Inferior parietal cortex (tissue), 1 donor: ENCODE measurements at regions not wholly inside any gene's neighbourhood (a gene's known extent, or its start where the extent isn't known, plus 50 kb on each side); places are given as distances from the start of the nearest gene placed in this dataset.
"Not testable (repeated sequence)": the region's sequence is repeated elsewhere in the genome, so short reads cannot be mapped to it uniquely, and the experiment has no call there.

Experiments
- DNase-seq: peaks from one replicate; pipeline ENCODE4 v3.0.0-alpha.2; 2016; ENCODE audit errors: extremely low spot score

DNA sequence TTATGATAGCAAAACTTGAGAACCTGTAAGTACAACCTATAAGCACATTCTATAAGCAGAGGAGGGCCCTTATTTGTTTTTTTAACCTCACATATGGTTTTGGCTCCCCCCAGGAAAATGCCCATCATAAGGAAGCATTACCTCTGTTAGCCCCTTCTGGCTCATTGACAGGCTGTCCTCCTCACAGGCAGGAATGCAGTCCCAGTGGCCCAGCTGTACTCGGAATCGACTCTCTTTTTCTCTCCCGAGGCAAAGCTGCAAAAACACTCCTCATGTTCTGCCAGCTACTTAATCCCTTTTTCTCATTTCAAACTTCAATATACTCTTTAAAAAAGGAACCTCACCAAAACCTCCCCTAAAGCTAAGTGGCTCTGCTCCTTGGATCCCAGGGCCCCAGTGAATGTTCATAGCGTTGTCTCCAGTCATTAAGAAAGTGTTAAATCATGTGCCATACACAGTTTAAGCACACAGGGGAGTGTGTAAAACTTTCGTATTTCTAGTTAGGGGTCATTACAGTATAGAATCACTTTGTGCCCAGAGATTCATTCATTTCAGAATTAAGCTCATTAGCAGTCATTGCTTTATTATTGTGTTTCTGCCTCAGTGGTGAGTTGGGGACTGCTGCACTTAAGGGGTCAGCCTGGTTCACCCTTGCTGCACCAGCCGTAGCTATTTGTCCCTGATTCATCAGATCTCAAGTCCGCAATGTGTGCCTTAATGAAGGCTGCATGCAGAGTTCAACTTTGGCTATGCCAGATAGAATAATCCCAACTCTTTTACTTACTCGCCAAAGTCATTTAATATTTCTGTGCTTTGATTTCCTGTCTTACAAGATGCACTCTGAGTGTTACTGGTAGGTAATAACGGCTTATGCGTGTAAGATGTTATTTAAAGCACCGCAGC, 57.6 kb downstream of the JRKL start:
- no peak for DNase-seq

DNA sequence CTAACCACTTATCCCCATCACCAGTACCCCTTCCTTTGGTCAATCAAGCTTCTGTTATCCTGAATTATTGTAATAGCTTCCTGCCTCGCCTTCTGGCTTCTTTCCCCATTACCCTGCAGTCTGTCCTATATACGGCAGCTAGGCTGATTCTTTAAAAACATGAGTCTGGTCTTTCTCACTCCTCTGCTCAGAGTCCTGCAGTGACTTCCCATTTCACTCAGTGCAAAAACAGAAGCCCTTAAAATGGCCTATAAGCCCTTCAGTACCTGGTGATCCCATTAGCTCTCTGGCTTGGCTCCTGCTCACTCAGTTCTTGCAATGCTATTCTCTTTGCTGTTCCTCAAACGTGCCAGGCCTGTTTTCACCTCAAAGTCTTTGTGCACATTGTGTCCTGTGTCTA, 58.4 kb downstream of the JRKL start:
- no peak for DNase-seq

- DNase-seq: no peak
Measured at GRCh38 chr11:96456111-96456510, 66.3 kb downstream of the JRKL start.

DNA sequence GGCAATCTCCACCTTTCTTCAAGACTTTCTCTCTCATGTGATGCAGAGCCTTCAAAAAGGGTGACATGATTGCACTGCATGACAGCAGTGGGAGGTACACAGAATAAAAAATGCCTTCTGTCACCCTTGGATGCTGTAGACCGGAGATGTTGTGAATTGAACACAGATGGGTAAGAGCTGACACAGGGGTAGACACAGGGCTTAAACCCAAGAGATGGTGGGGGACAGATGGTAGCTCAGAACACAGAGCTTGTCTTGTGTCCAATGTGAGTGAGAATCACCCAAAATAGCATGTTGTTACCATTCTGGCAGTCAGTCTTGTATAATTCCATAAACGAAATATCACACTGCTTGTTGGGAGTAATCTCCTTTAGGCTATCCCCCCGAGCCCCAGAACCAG, 69.9 kb downstream of the JRKL start:
- no peak for DNase-seq

GRCh38 chr11:96461871-96462270, 72.1 kb downstream of the JRKL start:
- DNase-seq: no peak

- DNase-seq: peak; percentile 92
Measured at GRCh38 chr11:96464700-96465307, 75.0 kb downstream of the JRKL start.

- no peak for DNase-seq
Measured at GRCh38 chr11:96465512-96465911, 75.7 kb downstream of the JRKL start.

GRCh38 chr11:96466607-96467006, 76.8 kb downstream of the JRKL start:
- DNase-seq: no peak

- DNase-seq: no peak
Measured at GRCh38 chr11:96469776-96470175, 80.0 kb downstream of the JRKL start.

DNA sequence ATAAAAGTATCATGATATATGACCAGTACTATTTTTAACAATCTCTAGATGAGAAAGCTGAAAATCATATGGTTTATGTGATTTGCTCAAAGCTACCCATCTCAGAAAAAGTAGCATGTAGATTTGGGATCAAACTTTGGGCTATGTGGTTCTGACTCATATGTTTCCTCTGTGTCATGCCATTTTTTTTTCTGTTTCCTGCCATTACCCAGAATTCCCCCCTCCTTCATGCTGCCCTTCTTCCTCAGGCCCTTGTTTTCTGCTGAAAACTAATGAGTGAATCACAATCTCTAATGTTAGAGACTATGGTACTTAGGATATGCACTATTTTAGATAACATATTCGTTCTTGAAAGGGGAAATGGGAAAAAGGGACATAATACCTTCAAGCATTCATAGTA, 80.7 kb downstream of the JRKL start:
- no peak for DNase-seq

DNA sequence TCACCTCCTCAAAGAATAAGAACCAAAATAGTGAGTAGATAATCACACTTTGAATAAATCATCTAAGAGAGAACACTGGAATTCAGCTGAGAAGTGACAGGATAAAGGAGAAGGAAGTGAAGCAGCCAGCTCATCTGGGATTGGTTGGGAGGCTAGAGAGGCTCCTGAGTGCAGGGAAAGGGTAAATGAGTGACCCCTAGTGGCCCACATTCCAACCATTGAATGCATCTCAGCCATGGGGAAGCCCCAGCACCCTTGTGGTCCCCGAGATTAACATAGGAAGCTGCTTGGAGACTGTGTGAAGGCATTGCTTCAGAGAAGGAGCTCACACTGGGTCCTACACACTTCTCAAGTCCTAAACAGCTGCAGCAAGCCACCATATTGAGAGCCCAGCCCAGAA, 82.3 kb downstream of the JRKL start:
- DNase-seq: no peak

DNA sequence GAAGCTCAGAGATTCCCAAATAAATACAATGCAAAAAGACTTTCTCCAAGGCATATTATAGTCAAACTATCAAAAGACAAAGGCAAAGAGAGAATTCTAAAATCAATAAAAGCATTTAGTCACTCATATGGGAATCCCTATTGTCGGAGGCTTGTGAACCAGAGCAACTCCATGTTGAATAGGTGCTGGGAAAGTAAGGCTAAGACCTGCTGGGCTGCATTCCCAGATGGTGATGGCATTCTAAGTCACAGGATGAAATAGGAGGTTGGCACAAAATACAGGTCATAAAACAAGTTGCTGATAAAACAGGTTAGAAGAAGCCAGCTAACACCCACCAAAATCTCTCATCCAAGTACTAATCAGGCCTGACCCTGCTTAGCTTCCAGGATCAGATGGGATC, 84.5 kb downstream of the JRKL start:
- no peak for DNase-seq

- DNase-seq: no peak
Measured at GRCh38 chr11:96481204-96481603, 91.4 kb downstream of the JRKL start.

DNA sequence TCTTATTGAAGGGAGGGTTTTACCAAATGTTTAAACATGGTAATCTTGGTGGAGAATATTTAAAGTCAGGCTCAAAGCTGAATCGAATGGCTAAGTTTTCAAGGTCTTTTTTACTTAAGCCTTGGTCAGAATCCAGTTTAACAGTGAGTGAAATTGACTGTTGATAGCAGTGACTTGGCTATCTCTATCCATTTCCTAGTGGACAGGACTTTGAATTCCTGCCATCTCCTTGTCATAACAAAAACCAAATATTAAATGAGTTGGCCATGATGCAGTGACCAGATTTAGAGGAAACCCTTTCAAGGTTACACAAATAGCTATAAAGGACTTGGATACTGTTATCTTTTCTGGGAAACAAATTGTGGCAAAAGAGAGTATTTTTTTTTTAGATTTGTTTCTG, 92.0 kb downstream of the JRKL start:
- no peak for DNase-seq

DNA sequence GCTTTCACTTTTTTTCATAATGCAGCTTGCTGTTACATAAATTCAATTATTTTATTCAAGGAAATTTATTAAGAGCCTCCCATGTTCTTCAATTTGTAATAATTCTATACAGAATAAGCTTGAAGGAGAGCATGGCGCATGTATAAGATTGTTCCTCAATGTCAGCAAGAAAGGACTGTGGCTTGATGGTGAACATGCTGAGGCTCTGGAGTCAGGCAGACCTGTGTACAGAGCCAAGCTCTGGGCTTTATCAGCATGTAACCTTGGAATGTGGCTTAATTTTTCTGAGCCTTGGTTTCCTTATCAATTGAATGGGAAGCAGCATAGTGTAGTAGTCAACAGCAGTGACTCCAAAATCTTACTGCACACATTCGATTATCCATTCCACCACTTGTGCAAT, 92.4 kb downstream of the JRKL start:
- no peak for DNase-seq

GRCh38 chr11:96483374-96483955, 93.7 kb downstream of the JRKL start:
- DNase-seq: no peak

- DNase-seq: no peak
Measured at GRCh38 chr11:96484361-96484760, 94.5 kb downstream of the JRKL start.

GRCh38 chr11:96486890-96487611, 97.2 kb downstream of the JRKL start:
- DNase-seq: no peak

DNA sequence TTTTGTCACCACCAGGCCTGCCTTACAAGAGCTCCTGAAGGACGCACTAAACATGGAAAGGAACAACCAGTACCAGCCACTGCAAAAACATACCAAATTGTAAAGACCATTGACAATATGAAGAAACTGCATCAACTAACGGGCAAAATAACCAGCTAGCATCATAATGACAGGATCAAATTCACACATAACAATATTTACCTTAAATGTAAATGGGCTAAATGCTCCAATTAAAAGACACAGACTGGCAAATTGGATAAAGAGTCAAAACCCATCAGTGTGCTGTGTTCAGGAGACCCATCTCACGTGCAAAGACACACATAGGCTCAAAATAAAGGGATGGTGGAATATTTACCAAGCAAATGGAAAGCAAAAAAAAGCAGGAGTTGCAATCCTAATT, 99.1 kb downstream of the JRKL start:
- DNase-seq: not testable (repeated sequence)

DNA sequence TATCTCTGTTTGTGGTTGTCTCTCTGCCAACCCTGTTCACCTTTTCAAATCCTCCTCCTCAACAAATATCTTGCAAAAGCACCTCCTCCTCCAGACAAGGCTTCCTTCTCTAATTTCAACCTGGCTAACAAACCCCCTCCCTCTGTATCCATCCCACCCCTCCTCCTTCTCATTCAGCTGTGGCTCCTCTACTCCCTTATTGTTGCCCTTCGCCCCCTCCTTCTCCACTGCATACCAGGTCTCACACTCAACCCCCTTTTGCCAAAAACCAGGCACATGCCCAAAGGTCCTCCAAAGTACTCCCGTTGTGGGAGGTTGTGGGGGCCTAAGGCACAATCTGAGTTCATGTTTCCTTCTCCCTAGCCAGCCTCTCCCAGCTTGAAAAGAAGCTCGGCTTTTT, 110.6 kb downstream of the JRKL start:
- DNase-seq: no peak

- no peak for DNase-seq
Measured at GRCh38 chr11:96506041-96506440, 116.2 kb downstream of the JRKL start.

- DNase-seq: no peak
Measured at GRCh38 chr11:96506953-96507354, 117.1 kb downstream of the JRKL start.
